ENCODE measurements at regions not wholly inside any gene's neighbourhood (a gene's known extent, or its start where the extent isn't known, plus 50 kb on each side); places are given as distances from the start of the nearest gene placed in this dataset.

- no peak for TF ChIP-seq CTCF (IDR thresholded peaks at IDR 0.05; ENCODE audit: low read depth, low read length)
Measured at GRCh38 chr6:102340311-102340710, 946.8 kb downstream of the GRIK2 start.

GRCh38 chr6:102333736-102334135 is 940.2 kb downstream of the GRIK2 start:
- H3K4me3 ChIP-seq (ENCODE audit: low read depth, low read length): no peak overlapping the region
- no peak for TF ChIP-seq CTCF (IDR thresholded peaks at IDR 0.05; ENCODE audit: low read depth, low read length)

More at GRCh38 chr6:102340311-102340710, 946.8 kb downstream of the GRIK2 start:
- no peak overlapping the region for H3K4me3 ChIP-seq (ENCODE audit: low read depth, low read length)

- TF ChIP-seq CTCF (IDR thresholded peaks at IDR 0.05; ENCODE audit: low read depth, low read length): no peak
- no peak overlapping the region for H3K4me3 ChIP-seq (ENCODE audit: low read depth, low read length)
Measured at GRCh38 chr6:102327697-102328225, 934.3 kb downstream of the GRIK2 start.

GRCh38 chr6:102313699-102314098 is 920.2 kb downstream of the GRIK2 start:
- H3K4me3 ChIP-seq (ENCODE audit: low read depth, low read length): no peak overlapping the region
- no peak for TF ChIP-seq CTCF (IDR thresholded peaks at IDR 0.05; ENCODE audit: low read depth, low read length)

- no peak for TF ChIP-seq CTCF (IDR thresholded peaks at IDR 0.05; ENCODE audit: low read depth, low read length)
- H3K4me3 ChIP-seq (ENCODE audit: low read depth, low read length): no peak overlapping the region
Measured at GRCh38 chr6:102309700-102310099, 916.2 kb downstream of the GRIK2 start.

- no peak for TF ChIP-seq CTCF (IDR thresholded peaks at IDR 0.05; ENCODE audit: low read depth, low read length)
- H3K4me3 ChIP-seq (ENCODE audit: low read depth, low read length): no peak overlapping the region
Measured at GRCh38 chr6:102300350-102300749, 906.8 kb downstream of the GRIK2 start.

- no peak for TF ChIP-seq CTCF (IDR thresholded peaks at IDR 0.05; ENCODE audit: low read depth, low read length)
- H3K4me3 ChIP-seq (ENCODE audit: low read depth, low read length): no peak overlapping the region
Measured at GRCh38 chr6:102298051-102298450, 904.5 kb downstream of the GRIK2 start.
